ENCODE measurements at regions not wholly inside any gene's neighbourhood (a gene's known extent, or its start where the extent isn't known, plus 50 kb on each side); places are given as distances from the start of the nearest gene placed in this dataset.

DNA sequence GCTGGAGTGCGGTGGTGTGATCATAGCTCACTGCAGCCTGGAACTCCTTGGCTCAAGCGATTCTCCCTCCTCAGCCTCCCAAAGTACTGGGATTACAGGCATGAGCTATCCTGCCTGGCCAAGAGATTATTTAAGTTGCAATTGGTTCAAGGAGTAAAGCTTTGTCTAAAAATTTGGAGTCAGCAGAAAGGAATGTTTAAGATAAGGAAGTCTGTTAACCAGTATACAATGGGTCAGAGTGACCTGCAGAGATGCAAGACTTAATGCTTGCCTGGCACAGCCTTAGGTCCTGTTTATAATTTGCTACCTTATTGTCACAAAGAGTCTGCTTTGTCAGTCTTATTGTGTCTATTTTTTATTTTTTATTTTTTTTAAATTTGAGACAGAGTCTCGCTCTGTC is 826.2 kb downstream of the NLGN4X start:
- Histone ChIP-seq H3K27me3 (ENCODE audit: control insufficient read depth, insufficient read depth, low read length) (no peaks in the 10 kb centered on the region), H3K9ac (ENCODE audit: low read length) (no peak overlapping the region), H3K36me3 (ENCODE audit: control insufficient read depth, low read depth, low read length) (no peaks in the 10 kb centered on the region), H3K27ac (ENCODE audit: low read length) (no peak overlapping the region), H3K4me1 (ENCODE audit: control insufficient read depth, low read depth, low read length) (peaks cover 3% of the 10 kb centered on the region), H3K4me3 (ENCODE audit: low read length) (no peak overlapping the region), H3K9me3 (ENCODE audit: control insufficient read depth, low read depth, low read length) (no peaks in the 10 kb centered on the region)

DNA sequence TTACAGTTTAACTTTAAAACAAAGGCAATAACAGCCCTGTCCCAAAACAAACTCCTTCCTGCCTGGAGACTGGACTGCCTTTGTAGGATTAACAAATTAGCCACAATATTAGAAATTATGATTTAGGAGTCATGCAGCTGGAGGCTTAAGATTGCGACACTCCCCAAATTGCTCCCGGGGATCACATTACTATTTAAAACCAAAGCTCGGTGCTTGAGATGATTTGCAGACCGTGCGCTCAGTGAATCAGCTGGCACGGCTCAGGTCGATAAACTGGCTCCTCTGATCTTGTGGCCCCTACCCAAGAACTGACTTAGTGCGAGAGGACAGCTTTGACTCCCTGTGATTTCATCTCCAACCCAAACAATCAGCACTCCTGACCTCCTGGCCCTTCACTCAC is 829.3 kb downstream of the NLGN4X start:
- no peak overlapping the region for H3K9ac ChIP-seq (ENCODE audit: low read length)
- no peaks in the 10 kb centered on the region for H3K27me3 ChIP-seq (ENCODE audit: control insufficient read depth, insufficient read depth, low read length)
- H3K9me3 ChIP-seq (ENCODE audit: control insufficient read depth, low read depth, low read length): no peaks in the 10 kb centered on the region
- no peaks in the 10 kb centered on the region for H3K36me3 ChIP-seq (ENCODE audit: control insufficient read depth, low read depth, low read length)
- H3K27ac ChIP-seq (ENCODE audit: low read length): no peak overlapping the region
- no peak overlapping the region for H3K4me3 ChIP-seq (ENCODE audit: low read length)
- H3K4me1 ChIP-seq (ENCODE audit: control insufficient read depth, low read depth, low read length): peaks cover 3% of the 10 kb centered on the region

DNA sequence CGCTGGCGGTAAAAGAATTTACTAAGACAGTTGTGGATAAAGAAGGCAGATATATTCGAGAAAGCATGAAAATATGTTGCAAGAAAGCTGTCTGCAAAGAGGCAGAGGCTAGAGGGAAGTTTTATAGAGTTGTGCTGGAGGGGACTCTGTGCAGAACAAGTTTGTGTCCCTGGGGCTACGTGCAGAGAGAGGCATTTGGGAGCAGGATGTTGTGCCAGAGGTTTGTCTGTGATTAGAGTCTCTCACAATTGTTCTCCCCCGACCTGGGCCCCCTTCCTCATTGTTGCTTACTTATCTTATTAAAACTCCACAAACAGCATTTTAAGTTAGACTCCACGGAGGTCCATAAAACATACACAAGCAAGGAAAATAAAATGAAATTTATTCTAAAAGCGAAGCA is 831.3 kb downstream of the NLGN4X start:
- no peaks in the 10 kb centered on the region for H3K27me3 ChIP-seq (ENCODE audit: control insufficient read depth, insufficient read depth, low read length)
- no peak overlapping the region for H3K27ac ChIP-seq (ENCODE audit: low read length)
- H3K9ac ChIP-seq (ENCODE audit: low read length): no peak overlapping the region
- peaks cover 3% of the 10 kb centered on the region for H3K4me1 ChIP-seq (ENCODE audit: control insufficient read depth, low read depth, low read length)
- H3K9me3 ChIP-seq (ENCODE audit: control insufficient read depth, low read depth, low read length): no peaks in the 10 kb centered on the region
- H3K36me3 ChIP-seq (ENCODE audit: control insufficient read depth, low read depth, low read length): no peaks in the 10 kb centered on the region
- no peak overlapping the region for H3K4me3 ChIP-seq (ENCODE audit: low read length)

DNA sequence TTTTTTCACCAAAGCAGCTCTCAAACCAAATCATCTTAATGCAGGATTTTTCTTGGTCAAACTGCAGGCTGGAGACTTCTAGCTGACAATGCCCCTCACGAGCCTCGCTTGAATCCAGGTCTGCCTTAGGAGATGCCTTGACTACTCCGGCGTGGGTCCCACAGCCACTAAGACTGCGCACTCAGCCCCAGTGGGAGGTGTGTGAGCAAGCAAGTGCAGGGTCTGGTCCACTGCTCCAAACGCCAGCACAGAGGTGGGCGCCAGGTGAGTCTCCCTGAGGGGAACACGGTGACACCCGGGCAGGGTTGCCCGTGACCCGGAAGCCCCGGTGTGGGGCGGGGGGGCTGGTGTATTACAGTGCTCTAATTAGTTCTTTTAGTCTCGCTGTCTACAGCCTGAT is 838.3 kb downstream of the NLGN4X start:
- peaks cover 3% of the 10 kb centered on the region for H3K9me3 ChIP-seq (ENCODE audit: control insufficient read depth, low read depth, low read length)
- H3K9ac ChIP-seq (ENCODE audit: low read length): no peak overlapping the region
- no peaks in the 10 kb centered on the region for H3K36me3 ChIP-seq (ENCODE audit: control insufficient read depth, low read depth, low read length)
- H3K27ac ChIP-seq (ENCODE audit: low read length): no peak overlapping the region
- no peaks in the 10 kb centered on the region for H3K27me3 ChIP-seq (ENCODE audit: control insufficient read depth, insufficient read depth, low read length)
- no peak overlapping the region for H3K4me3 ChIP-seq (ENCODE audit: low read length)
- no peaks in the 10 kb centered on the region for H3K4me1 ChIP-seq (ENCODE audit: control insufficient read depth, low read depth, low read length)

DNA sequence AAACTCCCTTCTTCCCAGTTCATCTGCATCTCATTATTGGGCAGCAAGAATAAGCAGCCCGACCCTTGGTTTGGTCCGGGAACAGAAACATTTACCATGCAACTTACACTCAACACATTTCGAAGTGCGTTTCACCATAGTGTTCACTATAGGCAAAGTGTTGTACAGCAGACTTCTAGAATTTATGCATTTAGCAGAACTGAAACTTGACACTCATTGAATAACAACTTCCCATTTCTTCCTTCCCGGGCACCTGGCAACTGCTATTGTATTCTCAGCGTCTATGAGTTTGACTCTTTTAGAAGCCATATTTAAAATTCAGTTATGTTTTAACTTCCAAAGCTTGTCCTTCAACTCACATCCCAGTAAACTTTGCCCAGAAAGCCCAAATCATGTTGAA is 840.6 kb downstream of the NLGN4X start:
- Histone ChIP-seq H3K4me1 (ENCODE audit: control insufficient read depth, low read depth, low read length) (no peaks in the 10 kb centered on the region), H3K27me3 (ENCODE audit: control insufficient read depth, insufficient read depth, low read length) (no peaks in the 10 kb centered on the region), H3K9me3 (ENCODE audit: control insufficient read depth, low read depth, low read length) (peaks cover 3% of the 10 kb centered on the region), H3K9ac (ENCODE audit: low read length) (no peak overlapping the region), H3K4me3 (ENCODE audit: low read length) (no peak overlapping the region), H3K36me3 (ENCODE audit: control insufficient read depth, low read depth, low read length) (no peaks in the 10 kb centered on the region), H3K27ac (ENCODE audit: low read length) (no peak overlapping the region)

DNA sequence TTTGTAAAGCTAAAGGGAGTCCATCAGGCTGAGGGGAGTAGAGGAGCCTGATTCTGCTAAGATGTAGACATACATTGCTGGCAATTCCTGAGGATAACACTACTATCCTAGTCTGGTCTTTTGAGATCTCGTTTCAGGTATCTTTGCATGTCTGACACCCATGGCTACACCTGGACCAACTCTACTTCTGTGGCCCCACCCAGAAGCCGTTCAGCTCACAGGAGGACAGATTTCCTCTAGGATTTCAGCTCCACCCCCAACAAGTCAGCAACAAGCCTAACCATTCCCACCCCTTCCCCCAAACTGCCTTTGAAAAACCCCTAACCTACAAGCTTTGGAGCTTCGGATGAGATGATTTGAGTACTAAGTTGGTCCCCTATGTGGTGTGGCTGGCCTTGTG is 848.2 kb downstream of the NLGN4X start:
- no peak overlapping the region for H3K27ac ChIP-seq (ENCODE audit: low read length)
- no peak overlapping the region for H3K9ac ChIP-seq (ENCODE audit: low read length)
- H3K27me3 ChIP-seq (ENCODE audit: control insufficient read depth, insufficient read depth, low read length): no peaks in the 10 kb centered on the region
- H3K36me3 ChIP-seq (ENCODE audit: control insufficient read depth, low read depth, low read length): no peaks in the 10 kb centered on the region
- H3K4me1 ChIP-seq (ENCODE audit: control insufficient read depth, low read depth, low read length): peaks cover 13% of the 10 kb centered on the region
- no peaks in the 10 kb centered on the region for H3K9me3 ChIP-seq (ENCODE audit: control insufficient read depth, low read depth, low read length)
- no peak overlapping the region for H3K4me3 ChIP-seq (ENCODE audit: low read length)

DNA sequence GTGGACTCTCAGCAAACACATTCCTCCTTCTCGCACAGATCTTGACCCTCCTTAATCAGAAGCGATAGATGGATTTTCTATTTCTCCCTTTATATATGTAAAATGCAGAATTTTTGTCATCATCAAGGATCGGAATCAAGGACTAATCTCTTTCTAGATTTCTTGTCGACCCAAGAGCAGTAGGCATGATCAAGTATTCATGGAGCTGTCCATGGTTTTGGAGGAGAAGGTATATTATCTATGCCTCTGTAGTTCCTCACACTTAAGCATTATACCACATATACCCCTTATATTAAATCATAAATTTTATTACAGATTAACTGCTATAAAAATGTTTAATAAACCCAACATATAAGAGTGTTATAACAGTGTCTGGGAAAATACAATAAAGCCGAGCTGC is 886.8 kb downstream of the NLGN4X start:
- Histone ChIP-seq H3K4me3 (ENCODE audit: low read length) (no peak overlapping the region), H3K27me3 (ENCODE audit: control insufficient read depth, insufficient read depth, low read length) (no peaks in the 10 kb centered on the region), H3K9ac (ENCODE audit: low read length) (no peak overlapping the region), H3K36me3 (ENCODE audit: control insufficient read depth, low read depth, low read length) (no peaks in the 10 kb centered on the region), H3K4me1 (ENCODE audit: control insufficient read depth, low read depth, low read length) (no peaks in the 10 kb centered on the region), H3K9me3 (ENCODE audit: control insufficient read depth, low read depth, low read length) (no peaks in the 10 kb centered on the region), H3K27ac (ENCODE audit: low read length) (no peak overlapping the region)

DNA sequence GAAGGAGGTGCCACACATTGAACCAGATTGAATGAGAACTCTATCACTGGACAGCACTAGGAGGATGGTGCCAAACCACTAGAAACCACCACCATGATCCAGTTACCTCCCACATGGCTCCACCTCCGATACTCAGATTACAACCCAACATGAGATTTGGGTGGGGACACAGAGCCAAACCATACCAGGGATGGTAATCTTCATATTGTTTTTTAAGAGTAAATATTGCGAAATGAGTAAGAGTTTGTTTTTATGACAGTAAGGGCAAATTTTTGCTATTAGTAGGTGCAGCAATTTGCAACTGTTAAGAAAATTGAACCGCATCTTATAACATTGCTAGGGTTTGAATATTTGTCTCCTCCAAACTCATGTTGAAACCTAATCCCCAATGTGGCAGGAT is 891.5 kb downstream of the NLGN4X start:
- Histone ChIP-seq H3K4me3 (ENCODE audit: low read length) (no peak overlapping the region), H3K9ac (ENCODE audit: low read length) (no peak overlapping the region), H3K36me3 (ENCODE audit: control insufficient read depth, low read depth, low read length) (no peaks in the 10 kb centered on the region), H3K27ac (ENCODE audit: low read length) (no peak overlapping the region), H3K4me1 (ENCODE audit: control insufficient read depth, low read depth, low read length) (no peaks in the 10 kb centered on the region), H3K9me3 (ENCODE audit: control insufficient read depth, low read depth, low read length) (no peaks in the 10 kb centered on the region), H3K27me3 (ENCODE audit: control insufficient read depth, insufficient read depth, low read length) (no peaks in the 10 kb centered on the region)

DNA sequence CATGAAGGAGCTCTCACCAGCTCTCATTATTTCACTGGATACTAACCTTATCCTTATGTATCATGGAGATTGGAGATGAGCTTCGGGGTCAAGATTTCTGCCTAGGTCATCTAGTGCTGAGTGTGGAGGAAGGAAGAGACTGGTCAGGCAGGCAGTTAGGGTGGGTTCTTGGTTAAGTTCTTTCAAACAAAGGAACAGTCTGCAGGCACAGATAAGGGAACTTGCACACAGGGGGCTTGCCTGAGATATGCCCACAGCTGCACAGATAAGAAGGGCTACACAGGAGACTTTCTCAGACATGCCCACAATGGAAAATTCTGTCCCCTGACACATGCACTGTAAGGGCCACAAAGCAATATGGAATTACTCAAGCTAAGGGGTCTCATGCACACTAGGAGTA is 904.1 kb downstream of the NLGN4X start:
- Histone ChIP-seq H3K9me3 (ENCODE audit: control insufficient read depth, low read depth, low read length) (no peaks in the 10 kb centered on the region), H3K36me3 (ENCODE audit: control insufficient read depth, low read depth, low read length) (no peaks in the 10 kb centered on the region), H3K4me3 (ENCODE audit: low read length) (no peak overlapping the region), H3K9ac (ENCODE audit: low read length) (no peak overlapping the region), H3K27ac (ENCODE audit: low read length) (no peak overlapping the region), H3K27me3 (ENCODE audit: control insufficient read depth, insufficient read depth, low read length) (no peaks in the 10 kb centered on the region), H3K4me1 (ENCODE audit: control insufficient read depth, low read depth, low read length) (no peaks in the 10 kb centered on the region)

DNA sequence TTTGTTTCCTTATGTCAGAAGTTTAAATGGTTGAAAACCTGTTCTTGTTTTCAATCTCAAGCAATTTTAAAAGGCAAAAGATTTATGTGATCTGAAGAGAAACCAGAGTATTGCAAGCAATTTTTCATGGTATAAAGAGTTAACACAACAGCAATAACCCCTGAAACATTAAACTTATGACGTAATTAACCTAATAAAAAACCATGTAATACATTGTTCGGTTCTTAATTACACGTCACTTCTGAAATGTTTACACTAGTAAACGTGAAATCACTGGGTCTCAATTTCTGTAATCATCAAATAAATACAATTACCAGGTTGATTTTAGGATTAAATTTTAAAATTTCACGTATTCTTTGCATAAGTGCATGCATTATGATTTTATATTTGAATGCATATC is 914.5 kb downstream of the NLGN4X start:
- no peak overlapping the region for H3K9ac ChIP-seq (ENCODE audit: low read length)
- no peak overlapping the region for H3K4me3 ChIP-seq (ENCODE audit: low read length)
- H3K36me3 ChIP-seq (ENCODE audit: control insufficient read depth, low read depth, low read length): no peaks in the 10 kb centered on the region
- H3K4me1 ChIP-seq (ENCODE audit: control insufficient read depth, low read depth, low read length): no peaks in the 10 kb centered on the region
- H3K27ac ChIP-seq (ENCODE audit: low read length): no peak overlapping the region
- H3K27me3 ChIP-seq (ENCODE audit: control insufficient read depth, insufficient read depth, low read length): no peaks in the 10 kb centered on the region
- no peaks in the 10 kb centered on the region for H3K9me3 ChIP-seq (ENCODE audit: control insufficient read depth, low read depth, low read length)

DNA sequence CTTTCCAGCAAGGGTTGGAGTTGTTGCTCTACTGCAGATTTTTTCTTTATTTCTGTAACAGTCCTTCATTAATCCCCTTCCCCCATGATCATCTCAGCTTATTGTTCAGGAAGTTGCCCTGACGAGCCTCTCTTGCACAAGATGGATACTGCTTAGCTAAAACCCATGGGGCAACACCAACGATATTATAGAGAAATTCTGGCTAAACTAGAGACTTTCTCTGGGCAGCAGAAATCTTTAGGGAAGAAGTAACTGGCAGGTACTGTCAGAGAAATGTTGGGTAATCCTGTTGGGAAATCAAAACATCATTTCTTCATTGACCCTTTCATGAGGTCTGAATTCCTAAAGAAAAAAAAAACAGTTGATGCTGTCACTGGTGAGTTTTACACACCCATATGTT is 921.3 kb downstream of the NLGN4X start:
- H3K27ac ChIP-seq (ENCODE audit: low read length): no peak overlapping the region
- H3K4me1 ChIP-seq (ENCODE audit: control insufficient read depth, low read depth, low read length): no peaks in the 10 kb centered on the region

DNA sequence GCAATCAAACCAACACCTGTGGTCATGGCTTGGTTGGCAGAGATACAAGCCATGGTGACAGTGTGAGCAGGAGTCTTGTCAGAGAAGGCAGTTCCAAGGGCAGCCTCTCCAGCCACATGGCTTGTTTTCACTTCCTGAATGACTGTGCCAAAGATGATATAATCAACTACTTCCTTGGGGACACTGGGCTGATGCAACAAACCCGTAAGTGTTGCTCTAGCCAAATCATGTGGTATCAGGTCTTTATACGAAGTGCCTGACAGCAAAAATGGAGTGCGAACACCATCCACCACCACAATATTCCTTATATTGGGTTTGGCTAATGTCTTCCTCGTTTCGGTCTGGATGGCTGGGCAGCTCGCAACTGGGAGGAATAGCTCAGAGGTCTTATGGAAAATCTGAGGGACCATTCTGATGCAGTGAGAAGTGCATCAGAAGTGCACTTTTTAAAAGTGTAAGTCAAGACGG is 922.0 kb downstream of the NLGN4X start:
- H3K4me3 ChIP-seq (ENCODE audit: low read length): no peak overlapping the region
- no peaks in the 10 kb centered on the region for H3K27me3 ChIP-seq (ENCODE audit: control insufficient read depth, insufficient read depth, low read length)
- H3K4me1 ChIP-seq (ENCODE audit: control insufficient read depth, low read depth, low read length): no peaks in the 10 kb centered on the region
- no peaks in the 10 kb centered on the region for H3K36me3 ChIP-seq (ENCODE audit: control insufficient read depth, low read depth, low read length)
- no peaks in the 10 kb centered on the region for H3K9me3 ChIP-seq (ENCODE audit: control insufficient read depth, low read depth, low read length)
- no peak overlapping the region for H3K9ac ChIP-seq (ENCODE audit: low read length)
- no peak overlapping the region for H3K27ac ChIP-seq (ENCODE audit: low read length)

More for the DNA sequence above, 921.3 kb downstream of the NLGN4X start:
- Histone ChIP-seq H3K9ac (ENCODE audit: low read length) (no peak overlapping the region), H3K9me3 (ENCODE audit: control insufficient read depth, low read depth, low read length) (no peaks in the 10 kb centered on the region), H3K36me3 (ENCODE audit: control insufficient read depth, low read depth, low read length) (no peaks in the 10 kb centered on the region), H3K27me3 (ENCODE audit: control insufficient read depth, insufficient read depth, low read length) (no peaks in the 10 kb centered on the region), H3K4me3 (ENCODE audit: low read length) (no peak overlapping the region)
